GM12878 (cell line): ENCODE measurements at regions not wholly inside any gene's neighbourhood (a gene's known extent, or its start where the extent isn't known, plus 50 kb on each side); places are given as distances from the start of the nearest gene placed in this dataset.

ENCODE experiments used
- ATAC-seq: fragments of 200-7000 bp; cut with Tn5 transposase; 3 replicates; pipeline ENCODE4 v1.9.1; 2020; ENCODE audit warnings: mild to moderate bottlenecking, moderate library complexity
- BruUV-seq: library from RNA; stranded (reverse); fragments of 400-500 nt; replicated peaks from 2 replicates; lab custom pipeline; 2021; lab: Mats Ljungman, UMichigan
- CTCF ChIA-PET: fragments of 300-600 bp; sonication (Branson Sonifier 250); formaldehyde crosslinking; extraction: SDS; loops from one replicate; lab custom pipeline; 2021; ENCODE audit warnings: inconsistent platforms; lab: Yijun Ruan, JAX
- POLR2A ChIA-PET: fragments of 350-600 bp; formaldehyde crosslinking; extraction: SDS; loops from one replicate; lab custom pipeline; 2021; ENCODE audit warnings: inconsistent platforms; lab: Charles Lee
- RAD21 ChIA-PET: fragments of 300-600 bp; sonication (Branson Sonifier 250); formaldehyde crosslinking; loops from one replicate; lab custom pipeline; 2023; ENCODE audit warnings: antibody characterized with exemption; ENCODE audit not compliant: unreplicated experiment; lab: Charles Lee
- SMC1A ChIA-PET: fragments of 300-600 bp; sonication (Branson Sonifier 250); formaldehyde crosslinking; loops from one replicate; lab custom pipeline; 2023; ENCODE audit not compliant: unreplicated experiment, uncharacterized antibody; lab: Charles Lee
- DNase-seq: peaks from one replicate; pipeline ENCODE4 v3.0.0-alpha.2; 2011; ENCODE audit warnings: low read depth, low spot score
- FAIRE-seq: peaks from 3 replicates; lab custom pipeline; 2011; peaks lifted over from hg19 to GRCh38; lab: Jason Lieb, UNC
- H2AFZ ChIP-seq: 2 replicates; pipeline ENCODE4 v1.6.0; 2011; ENCODE audit warnings: low read depth, low read length, control low read depth; ENCODE audit not compliant: control insufficient read depth
- H3K27ac ChIP-seq: 2 replicates; pipeline ENCODE4 v1.5.1; 2011; ENCODE audit warnings: control low read depth; ENCODE audit not compliant: control insufficient read depth, insufficient read depth
- H3K27me3 ChIP-seq, 2 experiments: replicated peaks in 1 of 2; 2 replicates each; pipeline versions ENCODE4 v1.6.0 to v1.6.1; 2011; ENCODE audit warnings: low read length in 1 of 2; ENCODE audit not compliant: control insufficient read depth in 2 of 2, insufficient read depth in 2 of 2
- H3K36me3 ChIP-seq, 2 experiments: 2 replicates each; pipeline ENCODE4 v1.5.1; 2011; ENCODE audit warnings: low read length in 1 of 2; ENCODE audit not compliant: control insufficient read depth in 2 of 2, insufficient read depth in 2 of 2
- H3K4me1 ChIP-seq: 2 replicates; pipeline ENCODE4 v1.6.1; 2011; ENCODE audit warnings: mild to moderate bottlenecking, low read length, moderate library complexity, mixed read lengths; ENCODE audit not compliant: control insufficient read depth, insufficient read depth
- H3K4me2 ChIP-seq: 2 replicates; pipeline ENCODE4 v1.6.0; 2011; ENCODE audit warnings: control low read depth; ENCODE audit not compliant: control insufficient read depth, insufficient read depth
- H3K4me3 ChIP-seq: fragments of 200-600 bp; sonication (generic); 2 replicates; pipeline ENCODE4 v1.5.1; 2016
- H3K79me2 ChIP-seq: 2 replicates; pipeline ENCODE4 v1.6.0; 2011; ENCODE audit warnings: low read length; ENCODE audit not compliant: control insufficient read depth, insufficient read depth
- H3K9ac ChIP-seq: 2 replicates; pipeline ENCODE4 v1.8.0; 2011; ENCODE audit warnings: low read length, control low read depth, mixed read lengths; ENCODE audit not compliant: control insufficient read depth, insufficient read depth
- H3K9me3 ChIP-seq: replicated peaks from 3 replicates; pipeline ENCODE4 v1.5.1; 2011; ENCODE audit warnings: mild to moderate bottlenecking, low read length; ENCODE audit not compliant: control insufficient read depth, insufficient read depth
- H4K20me1 ChIP-seq: 2 replicates; pipeline ENCODE4 v1.6.0; 2011; ENCODE audit not compliant: control insufficient read depth, insufficient read depth
- CBX3 ChIP-seq: fragments of 200-600 bp; sonication (generic); IDR thresholded peaks from 2 replicates; pipeline ENCODE4 v1.6.1; 2016; ENCODE audit warnings: low read depth, borderline replicate concordance
- CEBPZ ChIP-seq: fragments of 150-350 bp; IDR thresholded peaks from 2 replicates; pipeline ENCODE4 v1.6.1; 2016; ENCODE audit warnings: low read depth, low read length
- CREM ChIP-seq: IDR thresholded peaks from 2 replicates; pipeline ENCODE4 v1.6.1; 2014; ENCODE audit warnings: antibody characterized with exemption, low read depth
- EGR1 ChIP-seq, 2 experiments: IDR thresholded peaks; 1 replicate in 1 of 2; 2 replicates in 1 of 2; pipeline ENCODE4 v1.6.1; 2011 to 2012; ENCODE audit warnings: low read depth in 2 of 2, low read length in 2 of 2, borderline replicate concordance in 1 of 2, mild to moderate bottlenecking in 1 of 2, moderate library complexity in 1 of 2
- NFYB ChIP-seq: IDR thresholded peaks from 2 replicates; pipeline ENCODE4 v1.6.1; 2011; ENCODE audit warnings: low read depth, mild to moderate bottlenecking, low read length, improper control_type of control experiment, moderate library complexity; ENCODE audit not compliant: insufficient read depth
- SIN3A ChIP-seq: IDR thresholded peaks from 2 replicates; pipeline ENCODE4 v1.6.1; 2012; ENCODE audit warnings: low read depth, low read length, improper control_type of control experiment
- STAT1 ChIP-seq: fragments of 450-650 bp; conservative IDR thresholded peaks from 2 replicates; pipeline ENCODE4 v1.6.1; 2014; ENCODE audit warnings: antibody characterized with exemption, mild to moderate bottlenecking
- WRNIP1 ChIP-seq: IDR thresholded peaks from 2 replicates; pipeline ENCODE4 v1.6.1; 2011; ENCODE audit warnings: low read depth, low read length, improper control_type of control experiment, borderline replicate concordance
- WGBS: methylation state at CpG from one replicate; pipeline ENCODE4 v1.1.6; 2016; ENCODE audit warnings: low lambda C conversion rate; ENCODE audit not compliant: insufficient replicate concordance, insufficient coverage; ENCODE audit errors: missing lambda C conversion rate; 5-methylcytosine and 5-hydroxymethylcytosine counted together
- in situ Hi-C: fragments of 300-500 bp; cut with MboI; formaldehyde crosslinking; loops from 9 replicates; pipeline ENCODE4 v1.14.3; 2018; ENCODE audit warnings: mixed read lengths
- intact Hi-C: fragments of 100-400 bp; cut with micrococcal nuclease; formaldehyde crosslinking; loops from one replicate; pipeline ENCODE4 v1.14.2; 2022; ENCODE audit not compliant: unreplicated experiment

GRCh38 chr4:135236048-135236447, 1034.5 kb upstream of the PABPC4L start (continued):
- no peak for TF ChIP-seq CEBPZ
- TF ChIP-seq WRNIP1: no peak
- TF ChIP-seq STAT1: no peak
- TF ChIP-seq SIN3A: no peak
- no peak for TF ChIP-seq CREM

- WGBS: 25% methylated on average over 1 of the region's 1 CpG
- no peaks in the 10 kb centered on the region for H3K36me3 ChIP-seq
- RAD21 ChIA-PET: no interaction called here
- CTCF ChIA-PET: no interaction called here
- FAIRE-seq (no peak), ATAC-seq (no peak), DNase-seq (no peak)
- H3K9ac ChIP-seq: no peak overlapping the region
- H3K9me3 ChIP-seq: no peaks in the 10 kb centered on the region
- TF ChIP-seq CBX3 (no peak), EGR1 (IDR thresholded peaks at IDR 0.05; ENCODE audit: borderline replicate concordance in 1 of 2, low read depth in 2 of 2, low read length in 2 of 2) (no peak), NFYB (no peak)
- intact Hi-C loops (no loop called here), in situ Hi-C loops (no loop called here)
- H3K27ac ChIP-seq: no peak overlapping the region
- POLR2A ChIA-PET: no interaction called here
- H3K4me3 ChIP-seq: no peak overlapping the region
- no peaks in the 10 kb centered on the region for H3K27me3 ChIP-seq
- no peaks in the 10 kb centered on the region for H3K79me2 ChIP-seq
- H4K20me1 ChIP-seq: no peaks in the 10 kb centered on the region
- no peak overlapping the region for H2AFZ ChIP-seq
- no peaks in the 10 kb centered on the region for H3K4me1 ChIP-seq
- SMC1A ChIA-PET: no interaction called here
- H3K4me2 ChIP-seq: no peak overlapping the region
- no TSS peak for BruUV-seq
Observed at GRCh38 chr4:135227842-135228241, 1026.3 kb upstream of the PABPC4L start.
